Right lobe of liver (tissue), 6 donors: ENCODE measurements at regions not wholly inside any gene's neighbourhood (a gene's known extent, or its start where the extent isn't known, plus 50 kb on each side); places are given as distances from the start of the nearest gene placed in this dataset.

Experiments used
- ATAC-seq, 4 donors: fragments of 200-7000 bp; cut with Tn5 transposase; one replicate each; pipeline ENCODE4 v1.9.1; 2020; ENCODE audit warnings: mild to moderate bottlenecking in 4 of 4, moderate library complexity in 4 of 4
- DNase-seq, 3 donors: peaks; one replicate each; pipeline ENCODE4 v3.0.0-alpha.2; 2020
- H3K27ac ChIP-seq, 3 donors: fragments of 200-600 bp; one replicate each; pipeline ENCODE4 v1.8.0; 2022
- H3K27me3 ChIP-seq, 2 donors: fragments of 200-600 bp; one replicate each; pipeline ENCODE4 v1.8.0; 2022
- H3K36me3 ChIP-seq, 4 donors: fragments of 200-600 bp; sonication (generic) in 1 of 4; one replicate each; pipeline versions ENCODE4 v1.5.1 to v1.8.0; 2017 to 2022; ENCODE audit warnings: control low read depth in 1 of 4
- H3K4me1 ChIP-seq, 4 donors: fragments of 200-600 bp; sonication (generic) in 1 of 4; one replicate each; pipeline versions ENCODE4 v1.5.1 to v1.8.0; 2017 to 2022; ENCODE audit warnings: control low read depth in 1 of 4
- H3K4me3 ChIP-seq, 3 donors: fragments of 200-600 bp; one replicate each; pipeline ENCODE4 v1.8.0; 2022
- H3K9me3 ChIP-seq, 4 donors: fragments of 200-600 bp; sonication (generic) in 1 of 4; one replicate each; pipeline versions ENCODE4 v1.5.1 to v1.8.0; 2017 to 2022; ENCODE audit warnings: control low read depth in 1 of 4
- CTCF ChIP-seq, 4 donors: fragments of 200-600 bp in 3 of 4; fragments of 450-650 bp in 1 of 4; IDR thresholded peaks; one replicate each; pipeline versions ENCODE4 v1.5.1 to v1.8.0; 2016 to 2022; ENCODE audit warnings: antibody characterized with exemption in 4 of 4, mild to moderate bottlenecking in 2 of 4
- POLR2A ChIP-seq: fragments of 450-650 bp; IDR thresholded peaks from one replicate; pipeline ENCODE4 v1.6.1; 2017; ENCODE audit warnings: antibody characterized with exemption, mild to moderate bottlenecking
- WGBS: methylation state at CpG from one replicate; pipeline ENCODE4 v1.1.6; 2018; ENCODE audit warnings: low coverage, low lambda C conversion rate; ENCODE audit not compliant: insufficient coverage; ENCODE audit errors: missing lambda C conversion rate; 5-methylcytosine and 5-hydroxymethylcytosine counted together
- intact Hi-C, 2 donors: fragments of 100-400 bp; cut with DNase I; formaldehyde crosslinking; loops; one replicate each; pipeline versions ENCODE4 v1.11.2 to v1.14.1; 2022
- donor health status: DM: no; HTN: yes; CAD: no.
- donor health status: DM: no; HTN: no; CAD: no.
- donor health status: DM: no; HTN: no; CAD: no.
- donor health status: DM: no; HTN: yes; CAD: no.
- donor health status: DM: no; HTN: yes; CAD: no.

- TF ChIP-seq CTCF (IDR thresholded peaks at IDR 0.05) = no peak
- no peak for TF ChIP-seq POLR2A
- H3K9me3 ChIP-seq = no peaks in the 10 kb centered on the region
- H3K4me1 ChIP-seq = peaks cover 0 to 12% (median 5%) of the 10 kb centered on the region in 4 donors
- H3K27ac ChIP-seq = no peak overlapping the region
- DNase-seq = no peak
- no peaks in the 10 kb centered on the region for H3K36me3 ChIP-seq
- H3K4me3 ChIP-seq = no peak overlapping the region
- intact Hi-C loops = no loop called here
- ATAC-seq = no peak
- H3K27me3 ChIP-seq = no peaks in the 10 kb centered on the region
- WGBS = 90% methylated on average over 6 of the region's 6 CpGs
These were observed 98.6 kb upstream of the LPP start for GRCh38 chr3:188055388-188055787.

GRCh38 chr3:188057124-188057523, 96.8 kb upstream of the LPP start:
- TF ChIP-seq CTCF (IDR thresholded peaks at IDR 0.05) (no peak), POLR2A (no peak)
- Histone ChIP-seq H3K4me3 (no peak overlapping the region), H3K4me1 (peaks cover 0 to 12% (median 5%) of the 10 kb centered on the region in 4 donors), H3K27me3 (no peaks in the 10 kb centered on the region), H3K9me3 (no peaks in the 10 kb centered on the region), H3K36me3 (no peaks in the 10 kb centered on the region), H3K27ac (peak overlapping the region in 1 of 3 donors; percentile 44)
- DNase-seq (no peak), ATAC-seq (peak; percentile 60 to 72 (median 67))
- WGBS = 38% methylated on average over 3 of the region's 3 CpGs
- intact Hi-C loops = no loop called here

GRCh38 chr3:188058569-188059184, 95.3 kb upstream of the LPP start:
- H3K27me3 ChIP-seq = no peaks in the 10 kb centered on the region

GRCh38 chr3:188059351-188059750, 94.6 kb upstream of the LPP start:
- intact Hi-C loops = no loop called here
- DNase-seq (no peak), ATAC-seq (no peak)
- Histone ChIP-seq H3K36me3 (no peaks in the 10 kb centered on the region), H3K27me3 (no peaks in the 10 kb centered on the region), H3K27ac (no peak overlapping the region), H3K9me3 (no peaks in the 10 kb centered on the region), H3K4me3 (no peak overlapping the region), H3K4me1 (peaks cover 0 to 12% (median 5%) of the 10 kb centered on the region in 4 donors)
- TF ChIP-seq CTCF (IDR thresholded peaks at IDR 0.05) (no peak), POLR2A (no peak)
- 68% methylated on average over 3 of the region's 3 CpGs for WGBS

More at GRCh38 chr3:188058569-188059184, 95.3 kb upstream of the LPP start:
- 83% methylated on average over 5 of the region's 5 CpGs for WGBS
- no peak overlapping the region for H3K27ac ChIP-seq
- TF ChIP-seq CTCF (IDR thresholded peaks at IDR 0.05) (no peak), POLR2A (no peak)
- H3K36me3 ChIP-seq = no peaks in the 10 kb centered on the region
- no peak for DNase-seq
- no peaks in the 10 kb centered on the region for H3K9me3 ChIP-seq
- ATAC-seq = no peak
- peaks cover 0 to 12% (median 5%) of the 10 kb centered on the region in 4 donors for H3K4me1 ChIP-seq
- intact Hi-C loops = no loop called here
- no peak overlapping the region for H3K4me3 ChIP-seq
